Activated CD8-positive, alpha-beta memory T cell treated with anti-CD3 and anti-CD28 coated beads, Interleukin-2, amount 10 ng/mL, durations not matched to agents 7 days and 5 days (primary cell): ENCODE measurements at regions not wholly inside any gene's neighbourhood (a gene's known extent, or its start where the extent isn't known, plus 50 kb on each side); places are given as distances from the start of the nearest gene placed in this dataset.

Experiments used
- ATAC-seq: fragments of 150-1000 bp; cut with Tn5 transposase; one replicate; pipeline ENCODE4 v1.10.0; 2021; ENCODE audit warnings: moderate library complexity
- CTCF ChIA-PET: fragments of 350-600 bp; sonication (Branson Sonifier 250); formaldehyde crosslinking; loops from one replicate; lab custom pipeline; 2021; ENCODE audit warnings: antibody characterized with exemption; lab: Charles Lee
- DNase-seq: peaks from one replicate; pipeline ENCODE4 v3.0.0-alpha.2; 2020
- H3K27ac Mint-ChIP-seq: one replicate; pipeline ENCODE4 v1.8.0; 2021; ENCODE audit warnings: mild to moderate bottlenecking, mixed read lengths
- H3K27me3 Mint-ChIP-seq: one replicate; pipeline ENCODE4 v1.8.0; 2021; ENCODE audit warnings: mixed read lengths
- H3K36me3 Mint-ChIP-seq: one replicate; pipeline ENCODE4 v1.8.0; 2021; ENCODE audit warnings: mild to moderate bottlenecking, mixed read lengths
- H3K4me1 Mint-ChIP-seq: one replicate; pipeline ENCODE4 v1.8.0; 2021; ENCODE audit warnings: mixed read lengths
- H3K4me3 Mint-ChIP-seq: one replicate; pipeline ENCODE4 v1.8.0; 2021; ENCODE audit warnings: mild to moderate bottlenecking, moderate library complexity, mixed read lengths
- H3K9me3 Mint-ChIP-seq: one replicate; pipeline ENCODE4 v1.8.0; 2022; ENCODE audit warnings: low read depth, mixed read lengths

DNA sequence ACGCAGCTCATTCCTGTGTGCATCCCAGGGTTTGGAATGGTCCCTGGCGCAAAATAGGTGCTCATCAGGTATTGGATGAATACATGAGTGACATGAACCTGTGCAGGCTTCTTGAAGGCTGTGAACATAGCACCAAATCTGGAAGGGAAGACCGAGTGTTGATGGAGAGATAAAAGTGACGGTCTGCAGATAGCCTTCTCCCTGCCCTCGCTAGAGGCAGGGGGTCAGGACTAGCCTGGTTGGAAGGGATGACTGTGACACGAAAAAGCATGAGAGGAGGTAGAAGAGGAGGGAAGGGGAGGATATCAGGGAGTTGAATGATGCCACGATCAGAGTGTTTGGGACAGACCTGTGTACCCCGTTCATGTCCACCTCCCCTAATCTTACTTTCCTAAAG, 267.1 kb downstream of the XXYLT1 start:
- Mint-ChIP-seq H3K4me1 (no peaks in the 10 kb centered on the region), H3K36me3 (no peaks in the 10 kb centered on the region), H3K27ac (no peak overlapping the region), H3K9me3 (no peaks in the 10 kb centered on the region), H3K27me3 (peaks cover 10% of the 10 kb centered on the region), H3K4me3 (no peak overlapping the region)
- DNase-seq (no peak), ATAC-seq (no peak)
- CTCF ChIA-PET: interaction anchor here (1.3 kb wide), 1 partner anchor 103 kb away, joined by 5 read pairs; no protein-coding TSS in a partner anchor

DNA sequence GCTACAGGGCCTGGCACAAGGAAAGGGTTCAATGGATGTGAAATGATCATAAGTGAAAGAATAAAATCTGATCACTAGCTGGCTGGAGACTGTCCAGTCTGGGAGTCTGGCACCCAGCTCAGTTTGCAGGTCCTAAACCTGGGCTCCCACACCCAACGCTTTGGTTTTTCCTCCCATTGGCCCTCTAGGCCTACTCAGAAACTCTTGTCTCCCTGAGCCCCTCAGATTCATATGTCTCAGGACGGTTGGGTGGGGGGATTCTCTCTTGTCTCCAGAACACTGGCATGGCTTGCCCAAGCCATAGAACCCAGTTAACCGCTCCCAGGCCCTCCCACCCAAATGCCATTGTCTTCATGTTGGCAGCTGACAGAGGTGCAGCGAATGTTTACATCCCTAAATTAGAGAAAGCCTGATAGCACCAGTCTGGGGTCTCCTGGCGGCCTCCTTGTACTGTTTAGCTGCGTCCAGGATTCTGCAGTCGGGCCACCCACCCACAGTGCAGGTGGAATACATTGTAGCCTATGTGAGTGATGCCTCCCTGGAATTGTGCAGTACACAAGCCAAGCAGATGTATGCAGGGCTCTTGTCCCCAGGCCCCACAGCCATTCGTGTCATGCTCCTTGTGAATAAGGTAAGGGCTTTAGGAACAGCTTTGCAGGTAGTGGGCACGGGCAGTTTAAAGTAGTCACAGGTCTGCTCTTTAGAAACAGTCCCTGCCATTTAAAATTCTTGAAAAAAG, 266.3 kb downstream of the XXYLT1 start:
- CTCF ChIA-PET: interaction anchor here (0.9 kb wide), 1 partner anchor 36 kb away, joined by 3 read pairs; no protein-coding TSS in a partner anchor
- H3K4me3 Mint-ChIP-seq: no peak overlapping the region

DNA sequence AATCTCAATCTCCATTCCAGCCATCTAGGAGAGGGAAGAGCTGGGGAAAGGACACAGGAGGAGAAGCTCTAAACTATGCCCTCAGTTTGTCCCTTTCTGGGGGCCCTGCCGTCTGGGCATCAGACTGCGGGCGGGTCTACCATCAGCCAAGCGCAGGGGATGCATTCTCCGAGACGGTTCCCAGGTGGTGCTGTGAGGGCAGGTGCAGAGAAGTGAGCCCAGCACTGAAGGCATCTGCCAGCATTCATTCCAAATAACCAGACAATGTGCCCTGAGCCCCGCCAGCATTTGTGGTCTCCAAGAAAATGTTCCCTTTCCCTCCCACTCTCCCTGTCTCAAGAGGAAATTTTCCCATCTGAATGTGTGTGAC, 265.7 kb downstream of the XXYLT1 start:
- Mint-ChIP-seq H3K9me3 (no peaks in the 10 kb centered on the region), H3K36me3 (no peaks in the 10 kb centered on the region), H3K4me1 (no peaks in the 10 kb centered on the region), H3K4me3 (no peak overlapping the region), H3K27me3 (peaks cover 10% of the 10 kb centered on the region), H3K27ac (no peak overlapping the region)
- CTCF ChIA-PET: interaction anchor here (0.9 kb wide), 1 partner anchor 36 kb away, joined by 3 read pairs; no protein-coding TSS in a partner anchor
- DNase-seq: no peak
- ATAC-seq: no peak

More for the DNA sequence above, 266.3 kb downstream of the XXYLT1 start:
- H3K9me3 Mint-ChIP-seq: no peaks in the 10 kb centered on the region
- H3K36me3 Mint-ChIP-seq: no peaks in the 10 kb centered on the region
- H3K27ac Mint-ChIP-seq: no peak overlapping the region
- no peaks in the 10 kb centered on the region for H3K4me1 Mint-ChIP-seq
- ATAC-seq (no peak), DNase-seq (no peak)
- H3K27me3 Mint-ChIP-seq: peaks cover 10% of the 10 kb centered on the region

DNA sequence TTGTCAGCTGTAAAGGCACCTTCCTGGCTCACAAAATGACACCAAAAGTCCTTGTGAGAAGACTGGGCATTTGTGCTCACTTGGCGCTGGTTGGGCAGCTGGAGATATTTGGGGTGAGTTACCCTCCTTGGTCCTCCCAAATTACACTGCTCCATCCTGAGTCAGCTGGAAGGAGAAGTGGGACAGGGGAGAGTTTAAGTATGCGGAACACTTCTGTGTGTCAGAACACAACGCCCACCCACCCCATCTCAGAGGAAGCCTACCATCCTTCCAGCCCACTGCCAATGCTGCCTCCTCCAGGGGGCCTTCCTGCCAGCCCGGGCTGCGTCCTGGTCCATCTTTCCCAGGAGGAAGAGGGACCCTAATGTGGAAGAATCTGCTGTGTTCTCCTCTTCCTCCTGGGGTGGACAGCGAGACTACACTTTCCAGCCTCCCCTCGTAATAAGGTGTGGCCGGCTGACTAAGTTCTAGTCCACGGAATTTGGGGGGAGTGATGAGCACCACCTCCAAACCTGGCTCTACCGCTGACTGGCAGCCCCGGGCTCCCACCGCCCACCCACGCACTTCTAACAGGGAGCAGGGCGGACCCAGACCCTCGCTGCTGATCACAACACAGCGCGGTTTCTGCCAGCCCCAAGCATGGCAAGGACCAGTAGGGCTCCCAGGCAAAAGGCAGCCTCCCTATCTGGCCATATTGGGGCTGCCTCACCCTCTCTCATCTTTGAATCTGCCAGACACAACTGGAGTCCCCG, 265.0 kb downstream of the XXYLT1 start:
- CTCF ChIA-PET: interaction anchor here (0.9 kb wide), 1 partner anchor 37 kb away, joined by 3 read pairs; no protein-coding TSS in a partner anchor
- Mint-ChIP-seq H3K27me3 (peaks cover 10% of the 10 kb centered on the region), H3K4me3 (no peak overlapping the region), H3K9me3 (no peaks in the 10 kb centered on the region), H3K27ac (no peak overlapping the region), H3K36me3 (no peaks in the 10 kb centered on the region), H3K4me1 (no peaks in the 10 kb centered on the region)
- DNase-seq (no peak), ATAC-seq (no peak)

DNA sequence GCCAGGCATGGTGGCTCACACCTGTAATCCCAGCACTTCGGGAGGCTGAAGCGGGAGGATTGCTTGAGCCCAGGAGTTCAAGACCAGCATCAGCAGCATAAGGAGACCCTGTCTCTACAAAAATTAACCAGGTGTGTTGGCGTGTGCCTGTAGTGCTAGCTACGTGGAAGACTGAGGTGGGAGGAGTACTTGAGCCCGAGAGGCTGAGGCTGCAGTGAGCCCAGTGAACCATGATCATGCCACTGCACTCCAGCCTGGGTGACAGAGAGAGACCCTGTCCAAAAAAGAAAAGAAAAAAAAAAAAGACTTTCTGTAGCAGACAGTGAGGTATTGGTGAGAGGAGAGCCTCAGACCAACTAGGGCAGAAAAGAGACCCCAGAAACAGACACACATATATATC, 263.8 kb downstream of the XXYLT1 start:
- Mint-ChIP-seq H3K27me3 (peaks cover 6% of the 10 kb centered on the region), H3K4me3 (no peak overlapping the region), H3K27ac (no peak overlapping the region)

DNA sequence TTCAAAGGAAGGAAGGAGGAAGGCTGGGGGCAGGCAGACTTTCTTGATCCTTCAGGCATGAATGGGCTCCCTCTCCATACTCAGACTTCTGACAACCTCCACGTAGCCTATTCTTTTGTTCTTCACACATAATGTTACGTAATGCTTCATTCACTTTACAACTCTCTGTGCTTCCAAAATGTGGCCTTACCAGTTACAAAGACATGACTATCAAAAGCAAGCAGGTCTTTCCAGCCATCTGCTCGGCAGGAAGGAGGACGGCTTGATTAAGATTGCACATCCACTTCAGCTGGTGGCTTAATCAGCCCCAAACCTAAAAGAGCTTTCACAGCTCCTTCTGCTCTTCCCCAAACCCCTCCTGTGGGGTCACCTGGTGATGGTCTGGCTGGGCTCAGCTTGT, 263.2 kb downstream of the XXYLT1 start:
- no peak for ATAC-seq
- Mint-ChIP-seq H3K36me3 (no peaks in the 10 kb centered on the region), H3K4me1 (no peaks in the 10 kb centered on the region), H3K27me3 (peaks cover 6% of the 10 kb centered on the region), H3K27ac (no peak overlapping the region), H3K9me3 (no peaks in the 10 kb centered on the region), H3K4me3 (no peak overlapping the region)
- CTCF ChIA-PET: no interaction called here
- DNase-seq: no peak

More for the DNA sequence above, 263.8 kb downstream of the XXYLT1 start:
- CTCF ChIA-PET: no interaction called here
- H3K36me3 Mint-ChIP-seq: no peaks in the 10 kb centered on the region
- H3K9me3 Mint-ChIP-seq: no peaks in the 10 kb centered on the region
- ATAC-seq (no peak), DNase-seq (no peak)
- H3K4me1 Mint-ChIP-seq: no peaks in the 10 kb centered on the region

DNA sequence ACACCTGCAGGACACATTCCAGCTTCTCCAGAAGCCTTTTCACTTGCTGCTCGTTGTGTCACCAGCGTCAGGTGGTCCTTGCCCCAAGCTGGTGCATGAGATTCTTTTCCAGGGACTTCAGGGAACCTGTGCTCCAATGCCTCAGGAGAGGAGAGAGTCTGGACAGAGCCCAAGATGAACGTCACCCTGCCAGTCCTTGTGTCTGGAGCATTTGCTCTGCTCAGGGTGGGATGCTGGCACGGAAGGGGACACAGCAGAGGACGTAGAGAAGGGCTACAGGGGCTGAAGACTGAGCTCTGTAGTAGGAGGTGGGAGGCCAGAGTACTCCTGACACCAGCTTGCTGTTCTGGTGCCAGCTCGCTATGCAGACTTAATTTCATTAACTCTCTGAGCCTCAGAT, 262.1 kb downstream of the XXYLT1 start:
- Mint-ChIP-seq H3K27me3 (peaks cover 6% of the 10 kb centered on the region), H3K4me3 (no peak overlapping the region), H3K4me1 (no peaks in the 10 kb centered on the region), H3K27ac (no peak overlapping the region), H3K9me3 (no peaks in the 10 kb centered on the region), H3K36me3 (no peaks in the 10 kb centered on the region)
- ATAC-seq (no peak), DNase-seq (no peak)
- CTCF ChIA-PET: no interaction called here

DNA sequence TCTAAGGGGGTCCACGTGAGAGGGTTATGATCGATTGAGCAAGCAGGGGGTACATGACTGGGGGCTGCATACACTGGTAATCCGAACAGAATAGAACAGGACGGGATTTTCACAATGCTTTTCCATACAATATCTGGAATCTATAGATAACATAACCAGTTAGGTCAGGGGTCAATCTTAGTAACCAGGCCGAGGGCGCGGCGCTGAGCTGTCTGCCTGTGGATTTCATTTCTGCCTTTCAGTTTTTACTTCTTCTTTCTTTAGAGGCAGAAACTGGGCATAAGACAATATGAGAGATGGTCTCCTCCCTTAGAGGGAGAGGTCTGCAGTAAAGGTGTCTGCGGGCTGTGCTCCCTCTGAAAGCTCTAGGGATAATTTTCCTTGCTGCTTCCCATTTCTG, 261.3 kb downstream of the XXYLT1 start:
- CTCF ChIA-PET: no interaction called here
- no peaks in the 10 kb centered on the region for H3K36me3 Mint-ChIP-seq
- DNase-seq (no peak), ATAC-seq (no peak)
- H3K27ac Mint-ChIP-seq: no peak overlapping the region
- H3K9me3 Mint-ChIP-seq: no peaks in the 10 kb centered on the region
- H3K4me3 Mint-ChIP-seq: no peak overlapping the region
- no peaks in the 10 kb centered on the region for H3K4me1 Mint-ChIP-seq
- H3K27me3 Mint-ChIP-seq: peaks cover 6% of the 10 kb centered on the region

DNA sequence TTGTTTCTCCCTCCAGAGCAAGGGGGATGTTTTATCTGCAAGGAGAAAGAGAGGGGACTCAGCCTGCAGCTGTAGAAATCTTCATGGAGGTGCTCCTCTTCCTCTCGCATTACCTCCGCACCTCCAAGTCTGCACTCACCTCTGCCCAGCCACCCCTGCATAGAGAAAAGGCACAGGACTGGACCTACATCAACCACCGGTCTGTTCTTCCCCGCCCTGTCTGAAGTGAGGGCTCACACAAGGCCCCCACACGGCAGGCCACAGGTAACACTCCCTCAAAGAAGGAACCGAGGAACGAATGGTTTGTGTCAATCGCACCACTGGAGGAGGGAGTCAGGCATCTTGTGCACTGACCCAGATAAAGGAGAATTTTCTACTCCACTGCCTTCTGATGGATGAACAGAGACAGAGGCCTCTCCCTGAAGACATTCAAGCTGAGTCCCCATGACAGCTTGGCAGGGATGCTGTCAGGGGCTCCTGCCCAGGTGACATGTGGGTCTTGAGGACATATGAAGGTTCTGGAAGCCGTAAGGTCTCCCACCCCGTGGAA, 260.3 kb downstream of the XXYLT1 start:
- Mint-ChIP-seq H3K27me3 (peaks cover 10% of the 10 kb centered on the region), H3K4me1 (peaks cover 4% of the 10 kb centered on the region), H3K4me3 (no peak overlapping the region), H3K27ac (no peak overlapping the region), H3K36me3 (no peaks in the 10 kb centered on the region), H3K9me3 (no peaks in the 10 kb centered on the region)
- ATAC-seq (no peak), DNase-seq (no peak)
- CTCF ChIA-PET: interaction anchor here (1.7 kb wide), 1 partner anchor 328 kb away, joined by 4 read pairs; no protein-coding TSS in a partner anchor

DNA sequence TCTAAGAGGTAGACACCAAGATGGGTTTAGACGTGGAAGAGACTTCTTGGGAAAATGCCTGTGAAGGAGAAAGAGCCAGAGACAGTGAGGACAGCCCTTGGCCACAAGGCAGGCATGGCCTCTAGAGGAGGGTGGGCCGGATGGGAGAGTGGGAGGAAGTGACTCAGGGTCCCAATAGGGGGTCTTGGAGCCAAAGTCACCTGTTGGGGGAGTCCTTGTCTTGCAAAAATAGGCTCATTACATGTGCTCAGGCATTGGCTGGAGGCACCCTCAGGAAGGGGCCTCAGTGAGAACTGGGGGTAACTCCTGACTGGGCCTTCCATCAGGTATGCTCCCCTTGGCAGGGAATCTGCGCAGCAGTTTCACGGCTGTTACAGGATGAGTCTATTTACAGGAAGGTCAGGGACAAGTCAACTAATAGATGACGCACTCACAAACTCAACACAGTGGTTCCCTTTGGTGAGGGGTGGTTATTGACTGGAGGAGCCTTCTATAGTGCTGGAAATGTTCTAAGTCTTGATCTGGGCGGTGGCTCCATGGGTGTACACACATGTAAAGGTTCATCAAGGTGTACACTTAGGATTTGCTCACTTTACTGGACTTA, 259.6 kb downstream of the XXYLT1 start:
- no peak for ATAC-seq
- CTCF ChIA-PET: interaction anchor here (1.7 kb wide), 1 partner anchor 329 kb away, joined by 4 read pairs; no protein-coding TSS in a partner anchor
- H3K27me3 Mint-ChIP-seq: peaks cover 15% of the 10 kb centered on the region

DNA sequence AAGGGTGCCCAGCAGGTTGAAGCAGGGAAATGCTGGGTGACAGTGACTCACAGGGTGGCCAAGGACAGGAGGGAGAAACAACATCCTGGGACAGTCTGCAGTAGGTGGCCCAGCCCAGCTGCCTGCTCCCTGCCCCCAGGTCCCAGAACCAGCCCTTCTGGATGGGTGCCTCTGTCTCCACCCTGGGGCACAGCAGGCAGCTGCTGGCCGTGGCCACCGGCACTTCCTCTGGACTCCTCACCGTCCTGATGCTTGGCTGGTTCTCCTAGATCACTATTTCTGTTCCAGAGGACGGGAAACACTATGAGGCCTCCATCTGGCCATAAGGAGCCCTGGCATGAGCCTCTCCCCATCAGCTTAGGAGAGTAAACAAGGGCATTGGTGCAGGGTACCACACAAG, 258.9 kb downstream of the XXYLT1 start:
- Mint-ChIP-seq H3K4me1 (peaks cover 4% of the 10 kb centered on the region), H3K9me3 (no peaks in the 10 kb centered on the region), H3K27me3 (peaks cover 14% of the 10 kb centered on the region), H3K36me3 (no peaks in the 10 kb centered on the region), H3K27ac (no peak overlapping the region), H3K4me3 (no peak overlapping the region)
- CTCF ChIA-PET: no interaction called here
- ATAC-seq (no peak), DNase-seq (no peak)

More for the DNA sequence above, 259.6 kb downstream of the XXYLT1 start:
- Mint-ChIP-seq H3K27ac (no peak overlapping the region), H3K36me3 (no peaks in the 10 kb centered on the region), H3K4me1 (peaks cover 4% of the 10 kb centered on the region), H3K9me3 (no peaks in the 10 kb centered on the region), H3K4me3 (no peak overlapping the region)
- no peak for DNase-seq

DNA sequence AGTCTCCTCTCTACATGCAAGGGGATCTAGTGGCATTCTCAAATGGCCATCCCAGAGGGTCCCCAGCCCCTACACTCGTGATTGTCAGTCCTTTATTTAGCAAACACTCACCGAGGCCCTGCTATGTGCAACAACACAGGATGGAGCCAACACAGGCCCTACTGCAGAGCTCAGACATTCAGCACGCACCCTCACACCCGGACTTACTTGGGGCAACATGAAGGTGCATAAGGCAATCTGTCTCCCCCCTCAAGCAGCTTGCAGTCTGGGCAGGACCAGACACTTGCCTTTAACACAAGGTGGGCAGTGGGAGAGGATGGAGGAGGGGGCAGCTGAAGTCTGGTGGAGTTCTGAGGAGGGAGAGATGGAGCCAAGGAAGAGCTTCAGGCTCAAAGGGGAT, 258.4 kb downstream of the XXYLT1 start:
- no peaks in the 10 kb centered on the region for H3K9me3 Mint-ChIP-seq
- peaks cover 4% of the 10 kb centered on the region for H3K4me1 Mint-ChIP-seq
- CTCF ChIA-PET: no interaction called here
- peaks cover 18% of the 10 kb centered on the region for H3K27me3 Mint-ChIP-seq
- H3K27ac Mint-ChIP-seq: no peak overlapping the region
- DNase-seq (no peak), ATAC-seq (no peak)
- H3K36me3 Mint-ChIP-seq: no peaks in the 10 kb centered on the region
- H3K4me3 Mint-ChIP-seq: no peak overlapping the region
